SK-N-SH treated with all-trans-retinoic acid at 6 μM for 48 hours (cell line): ENCODE measurements at regions not wholly inside any gene's neighbourhood (a gene's known extent, or its start where the extent isn't known, plus 50 kb on each side); places are given as distances from the start of the nearest gene placed in this dataset.

Experiments used
- ATAC-seq: fragments of 200-7000 bp; cut with Tn5 transposase; 3 replicates; pipeline ENCODE4 v1.9.1; 2020; ENCODE audit warnings: mild to moderate bottlenecking, moderate library complexity
- ARNTL ChIP-seq: fragments of 450-650 bp; formaldehyde crosslinking; IDR thresholded peaks from 2 replicates; pipeline ENCODE4 v1.5.0; 2020; ENCODE audit warnings: low read depth, mild to moderate bottlenecking, moderate library complexity, borderline replicate concordance
- GLIS3 ChIP-seq: fragments of 250-450 bp; sonication (Bioruptor Pico); IDR thresholded peaks from 2 replicates; pipeline ENCODE4 v1.5.0; 2020; ENCODE audit warnings: mild to moderate bottlenecking, moderate library complexity
- ISL1 ChIP-seq: fragments of 250-450 bp; sonication (Bioruptor Pico); IDR thresholded peaks from 2 replicates; pipeline ENCODE4 v2.1.2; 2022; ENCODE audit warnings: mild to moderate bottlenecking, moderate library complexity
- PPARA ChIP-seq: fragments of 250-450 bp; sonication (Bioruptor Pico); IDR thresholded peaks from 2 replicates; pipeline ENCODE4 v1.5.0; 2020; ENCODE audit warnings: mild to moderate bottlenecking, borderline replicate concordance
- RARB ChIP-seq: fragments of 250-450 bp; sonication (Bioruptor Pico); IDR thresholded peaks from 2 replicates; pipeline ENCODE4 v1.8.0; 2021; ENCODE audit warnings: mild to moderate bottlenecking, moderate library complexity
- SNAI2 ChIP-seq: fragments of 250-450 bp; sonication (Bioruptor Pico); IDR thresholded peaks from 2 replicates; pipeline ENCODE4 v1.5.0; 2020; ENCODE audit warnings: mild to moderate bottlenecking, moderate library complexity
- TOX ChIP-seq: fragments of 250-450 bp; sonication (Bioruptor Pico); IDR thresholded peaks from 2 replicates; pipeline ENCODE4 v1.8.0; 2021; ENCODE audit warnings: mild to moderate bottlenecking, moderate library complexity, borderline replicate concordance
- ZC3H10 ChIP-seq: fragments of 250-450 bp; sonication (Bioruptor Pico); IDR thresholded peaks from 2 replicates; pipeline ENCODE4 v1.5.1; 2021; ENCODE audit warnings: mild to moderate bottlenecking, moderate library complexity
- ZFP3 ChIP-seq: fragments of 250-450 bp; sonication (Bioruptor Pico); IDR thresholded peaks from 2 replicates; pipeline ENCODE4 v1.5.0; 2020; ENCODE audit warnings: mild to moderate bottlenecking, moderate library complexity
- ZFP30 ChIP-seq: fragments of 450-650 bp; formaldehyde crosslinking; IDR thresholded peaks from 2 replicates; pipeline ENCODE4 v1.5.0; 2022; ENCODE audit warnings: mild to moderate bottlenecking, moderate library complexity
- ZNF70 ChIP-seq: fragments of 450-650 bp; formaldehyde crosslinking; IDR thresholded peaks from 2 replicates; pipeline ENCODE4 v1.5.0; 2020; ENCODE audit warnings: mild to moderate bottlenecking, moderate library complexity
- ZNF8 ChIP-seq: fragments of 450-650 bp; formaldehyde crosslinking; IDR thresholded peaks from 2 replicates; pipeline ENCODE4 v1.5.0; 2020; ENCODE audit warnings: mild to moderate bottlenecking, moderate library complexity
- TF ChIP-seq, protein P1 (sequence below): fragments of 250-450 bp; sonication (Bioruptor Pico); IDR thresholded peaks from 2 replicates; pipeline ENCODE4 v1.8.0; 2020; ENCODE audit warnings: mild to moderate bottlenecking, moderate library complexity, borderline replicate concordance
- TF ChIP-seq, protein P2 (sequence below): fragments of 250-450 bp; sonication (Bioruptor Pico); IDR thresholded peaks from 2 replicates; pipeline ENCODE4 v1.8.0; 2021; ENCODE audit warnings: low read depth, mild to moderate bottlenecking, moderate library complexity, borderline replicate concordance
- TF ChIP-seq, protein P3 (sequence below): fragments of 250-450 bp; sonication (Bioruptor Pico); IDR thresholded peaks from 2 replicates; pipeline ENCODE4 v1.5.1; 2021; ENCODE audit warnings: mild to moderate bottlenecking, moderate library complexity
- TF ChIP-seq, protein P4 (sequence below): fragments of 250-450 bp; sonication (Bioruptor Pico); IDR thresholded peaks from 2 replicates; pipeline ENCODE4 v1.5.0; 2020; ENCODE audit warnings: mild to moderate bottlenecking, moderate library complexity
- TF ChIP-seq, protein P5 (sequence below): fragments of 250-450 bp; sonication (Bioruptor Pico); IDR thresholded peaks from 2 replicates; pipeline ENCODE4 v1.5.1; 2020; ENCODE audit warnings: low read depth, mild to moderate bottlenecking, moderate library complexity

DNA sequence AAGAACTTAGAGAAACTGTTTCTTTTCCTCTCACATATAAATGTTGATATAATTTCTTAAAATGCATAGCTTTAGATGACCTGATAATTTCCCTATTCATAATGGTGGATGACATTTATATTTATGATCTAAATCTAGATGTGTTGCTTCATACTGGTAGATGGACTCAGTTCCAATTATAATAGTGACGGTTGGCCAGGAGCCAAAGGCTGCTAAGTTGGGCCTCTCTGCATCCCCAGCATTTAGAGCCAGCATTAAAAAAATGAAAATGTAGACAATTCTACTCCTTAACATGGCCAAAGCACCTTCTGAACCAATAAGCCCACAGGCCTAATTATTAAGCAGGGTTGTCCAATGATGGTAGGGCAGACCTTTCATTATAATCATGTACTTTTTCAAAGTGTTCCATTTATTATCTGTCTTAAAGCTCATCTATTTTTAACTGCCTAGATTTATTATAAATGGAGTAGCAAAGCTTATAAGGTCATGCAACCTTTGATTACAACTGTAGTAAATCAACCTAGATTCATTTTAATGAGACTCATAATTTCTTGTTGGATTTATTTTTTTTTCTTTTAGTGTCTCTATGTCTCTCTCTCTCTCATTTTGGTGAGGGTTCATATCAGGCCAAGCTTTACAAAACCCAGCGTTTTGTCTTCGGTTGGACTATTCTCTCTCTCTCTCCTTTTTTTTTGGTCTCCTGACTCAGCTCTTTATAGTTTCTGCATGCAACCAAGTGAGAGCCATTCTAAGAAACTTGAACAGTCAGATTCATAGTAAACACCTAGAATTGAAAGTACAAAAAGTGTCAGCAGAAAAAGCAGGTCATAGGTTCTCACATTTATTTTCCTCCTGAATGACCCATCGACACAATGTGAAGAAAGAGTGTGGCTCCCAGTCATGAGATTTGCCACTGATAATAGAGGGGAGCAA, 2016.1 kb upstream of the PIK3C3 start:
- ATAC-seq, result no peak
- TF ChIP-seq, protein P1, sequence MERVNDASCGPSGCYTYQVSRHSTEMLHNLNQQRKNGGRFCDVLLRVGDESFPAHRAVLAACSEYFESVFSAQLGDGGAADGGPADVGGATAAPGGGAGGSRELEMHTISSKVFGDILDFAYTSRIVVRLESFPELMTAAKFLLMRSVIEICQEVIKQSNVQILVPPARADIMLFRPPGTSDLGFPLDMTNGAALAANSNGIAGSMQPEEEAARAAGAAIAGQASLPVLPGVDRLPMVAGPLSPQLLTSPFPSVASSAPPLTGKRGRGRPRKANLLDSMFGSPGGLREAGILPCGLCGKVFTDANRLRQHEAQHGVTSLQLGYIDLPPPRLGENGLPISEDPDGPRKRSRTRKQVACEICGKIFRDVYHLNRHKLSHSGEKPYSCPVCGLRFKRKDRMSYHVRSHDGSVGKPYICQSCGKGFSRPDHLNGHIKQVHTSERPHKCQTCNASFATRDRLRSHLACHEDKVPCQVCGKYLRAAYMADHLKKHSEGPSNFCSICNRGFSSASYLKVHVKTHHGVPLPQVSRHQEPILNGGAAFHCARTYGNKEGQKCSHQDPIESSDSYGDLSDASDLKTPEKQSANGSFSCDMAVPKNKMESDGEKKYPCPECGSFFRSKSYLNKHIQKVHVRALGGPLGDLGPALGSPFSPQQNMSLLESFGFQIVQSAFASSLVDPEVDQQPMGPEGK, result no peak
- TF ChIP-seq ZC3H10 (no peak), RARB (CRISPR knock-in tag) (no peak)
- TF ChIP-seq, protein P2, sequence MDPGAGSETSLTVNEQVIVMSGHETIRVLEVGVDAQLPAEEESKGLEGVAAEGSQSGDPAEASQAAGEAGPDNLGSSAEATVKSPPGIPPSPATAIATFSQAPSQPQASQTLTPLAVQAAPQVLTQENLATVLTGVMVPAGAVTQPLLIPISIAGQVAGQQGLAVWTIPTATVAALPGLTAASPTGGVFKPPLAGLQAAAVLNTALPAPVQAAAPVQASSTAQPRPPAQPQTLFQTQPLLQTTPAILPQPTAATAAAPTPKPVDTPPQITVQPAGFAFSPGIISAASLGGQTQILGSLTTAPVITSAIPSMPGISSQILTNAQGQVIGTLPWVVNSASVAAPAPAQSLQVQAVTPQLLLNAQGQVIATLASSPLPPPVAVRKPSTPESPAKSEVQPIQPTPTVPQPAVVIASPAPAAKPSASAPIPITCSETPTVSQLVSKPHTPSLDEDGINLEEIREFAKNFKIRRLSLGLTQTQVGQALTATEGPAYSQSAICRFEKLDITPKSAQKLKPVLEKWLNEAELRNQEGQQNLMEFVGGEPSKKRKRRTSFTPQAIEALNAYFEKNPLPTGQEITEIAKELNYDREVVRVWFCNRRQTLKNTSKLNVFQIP, result no peak

DNA sequence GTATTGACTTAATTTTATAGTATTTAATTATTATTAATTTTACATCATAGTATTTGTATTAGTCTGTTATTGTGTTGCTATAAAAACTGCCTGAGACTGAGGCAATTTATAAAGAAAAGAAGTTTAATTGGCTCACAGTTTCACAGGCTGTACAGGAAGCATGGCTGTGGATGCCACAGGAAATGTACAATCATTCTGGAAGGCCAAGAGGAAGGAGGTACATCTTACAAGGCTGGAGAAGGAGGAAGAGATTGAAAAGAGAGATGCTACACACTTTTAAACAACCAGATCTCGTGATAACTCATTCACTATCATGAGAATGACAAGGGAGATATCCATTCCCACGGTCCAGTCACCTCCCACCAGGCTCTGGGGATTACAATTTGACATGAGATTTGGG, 2019.4 kb upstream of the PIK3C3 start:
- no peak for TF ChIP-seq SNAI2 (CRISPR knock-in tag)
- no peak for TF ChIP-seq ZNF8 (CRISPR knock-in tag)
- no peak for TF ChIP-seq ZC3H10
- ATAC-seq, result no peak

DNA sequence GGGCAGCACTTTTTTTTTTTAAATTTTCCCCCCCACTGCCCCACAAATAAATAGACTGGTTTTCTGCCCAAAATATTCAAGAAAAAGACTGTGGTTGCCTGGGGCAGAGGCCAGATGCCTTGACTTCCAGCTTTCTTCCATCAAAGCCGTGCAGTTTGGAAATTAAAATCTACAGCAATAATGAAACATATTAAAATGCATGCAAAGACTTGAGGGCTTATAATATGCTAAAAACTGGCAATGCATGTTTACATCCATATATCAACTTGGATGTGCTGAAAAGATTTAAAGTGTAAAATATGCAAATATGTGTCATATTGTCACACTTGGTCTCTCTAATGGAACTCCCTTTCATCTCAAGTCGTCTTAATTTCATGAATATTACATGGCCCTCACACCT, 2036.2 kb upstream of the PIK3C3 start:
- ATAC-seq, result no peak
- TF ChIP-seq ARNTL (CRISPR knock-in tag), result no peak

DNA sequence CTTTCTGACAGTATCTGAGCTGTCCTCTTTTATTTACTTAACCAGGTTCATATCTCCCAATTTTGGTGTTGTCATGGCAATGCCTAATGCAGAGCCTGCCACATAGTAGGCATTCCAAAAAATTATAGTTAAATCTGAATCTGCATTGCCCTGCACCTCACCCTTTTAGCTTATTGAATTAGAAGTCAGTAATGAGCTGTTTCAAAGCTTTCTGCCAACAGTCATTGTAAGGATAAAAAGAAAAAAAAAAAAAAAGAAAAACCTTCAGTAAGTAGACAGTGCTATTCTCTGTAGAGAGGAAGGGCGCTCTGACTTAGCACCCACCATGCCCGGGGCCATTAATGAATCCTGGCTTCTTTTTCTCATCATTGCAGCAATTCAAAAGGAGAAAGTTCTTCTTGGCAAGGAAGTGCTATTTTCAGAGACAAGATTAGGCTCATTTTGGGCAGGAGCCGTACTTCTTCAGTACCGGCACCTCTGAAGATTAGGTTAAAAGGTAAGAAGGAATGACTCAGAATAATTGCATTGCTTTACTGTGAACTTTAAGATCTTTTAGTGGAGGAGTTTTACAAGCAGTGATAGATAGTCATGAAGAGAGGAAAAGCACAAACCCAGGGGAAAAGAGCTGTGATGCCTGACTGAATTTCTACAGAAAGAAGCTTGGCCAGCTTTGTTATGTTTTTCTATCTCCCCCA, 2041.2 kb upstream of the PIK3C3 start:
- no peak for ATAC-seq
- TF ChIP-seq, protein P1, result no peak
- TF ChIP-seq ISL1 (CRISPR knock-in tag), result peak; percentile 53

DNA sequence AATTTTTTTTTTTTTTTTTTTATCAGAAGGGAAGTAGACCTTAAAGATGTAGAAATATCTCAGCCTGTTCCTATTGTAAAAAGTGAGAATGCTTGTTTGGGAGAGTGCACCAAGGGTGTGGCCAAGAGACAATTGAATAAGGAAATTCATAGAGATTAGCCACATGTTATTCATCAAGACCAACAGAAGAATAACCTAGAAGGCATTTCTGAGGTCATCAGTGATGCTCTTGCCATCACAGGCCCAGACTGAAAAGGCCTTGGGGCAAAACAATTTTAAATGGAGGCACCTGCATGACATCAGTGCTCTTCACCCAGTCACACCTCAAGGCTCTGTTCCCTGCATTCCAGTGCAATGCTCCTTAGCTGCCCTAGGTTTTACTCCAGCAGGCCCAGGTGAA, 2043.3 kb upstream of the PIK3C3 start:
- ATAC-seq, result no peak
- TF ChIP-seq ZNF70 (CRISPR knock-in tag) (no peak), ZFP30 (no peak), ZFP3 (CRISPR knock-in tag) (no peak), RARB (CRISPR knock-in tag) (no peak), TOX (CRISPR knock-in tag) (no peak), ZC3H10 (no peak), ARNTL (CRISPR knock-in tag) (no peak), GLIS3 (CRISPR knock-in tag) (no peak), PPARA (CRISPR knock-in tag) (no peak)
- TF ChIP-seq, protein P1, result no peak
- TF ChIP-seq, protein P3, sequence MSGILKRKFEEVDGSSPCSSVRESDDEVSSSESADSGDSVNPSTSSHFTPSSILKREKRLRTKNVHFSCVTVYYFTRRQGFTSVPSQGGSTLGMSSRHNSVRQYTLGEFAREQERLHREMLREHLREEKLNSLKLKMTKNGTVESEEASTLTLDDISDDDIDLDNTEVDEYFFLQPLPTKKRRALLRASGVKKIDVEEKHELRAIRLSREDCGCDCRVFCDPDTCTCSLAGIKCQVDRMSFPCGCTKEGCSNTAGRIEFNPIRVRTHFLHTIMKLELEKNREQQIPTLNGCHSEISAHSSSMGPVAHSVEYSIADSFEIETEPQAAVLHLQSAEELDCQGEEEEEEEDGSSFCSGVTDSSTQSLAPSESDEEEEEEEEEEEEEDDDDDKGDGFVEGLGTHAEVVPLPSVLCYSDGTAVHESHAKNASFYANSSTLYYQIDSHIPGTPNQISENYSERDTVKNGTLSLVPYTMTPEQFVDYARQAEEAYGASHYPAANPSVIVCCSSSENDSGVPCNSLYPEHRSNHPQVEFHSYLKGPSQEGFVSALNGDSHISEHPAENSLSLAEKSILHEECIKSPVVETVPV (CRISPR knock-in tag), result no peak
- TF ChIP-seq, protein P4, sequence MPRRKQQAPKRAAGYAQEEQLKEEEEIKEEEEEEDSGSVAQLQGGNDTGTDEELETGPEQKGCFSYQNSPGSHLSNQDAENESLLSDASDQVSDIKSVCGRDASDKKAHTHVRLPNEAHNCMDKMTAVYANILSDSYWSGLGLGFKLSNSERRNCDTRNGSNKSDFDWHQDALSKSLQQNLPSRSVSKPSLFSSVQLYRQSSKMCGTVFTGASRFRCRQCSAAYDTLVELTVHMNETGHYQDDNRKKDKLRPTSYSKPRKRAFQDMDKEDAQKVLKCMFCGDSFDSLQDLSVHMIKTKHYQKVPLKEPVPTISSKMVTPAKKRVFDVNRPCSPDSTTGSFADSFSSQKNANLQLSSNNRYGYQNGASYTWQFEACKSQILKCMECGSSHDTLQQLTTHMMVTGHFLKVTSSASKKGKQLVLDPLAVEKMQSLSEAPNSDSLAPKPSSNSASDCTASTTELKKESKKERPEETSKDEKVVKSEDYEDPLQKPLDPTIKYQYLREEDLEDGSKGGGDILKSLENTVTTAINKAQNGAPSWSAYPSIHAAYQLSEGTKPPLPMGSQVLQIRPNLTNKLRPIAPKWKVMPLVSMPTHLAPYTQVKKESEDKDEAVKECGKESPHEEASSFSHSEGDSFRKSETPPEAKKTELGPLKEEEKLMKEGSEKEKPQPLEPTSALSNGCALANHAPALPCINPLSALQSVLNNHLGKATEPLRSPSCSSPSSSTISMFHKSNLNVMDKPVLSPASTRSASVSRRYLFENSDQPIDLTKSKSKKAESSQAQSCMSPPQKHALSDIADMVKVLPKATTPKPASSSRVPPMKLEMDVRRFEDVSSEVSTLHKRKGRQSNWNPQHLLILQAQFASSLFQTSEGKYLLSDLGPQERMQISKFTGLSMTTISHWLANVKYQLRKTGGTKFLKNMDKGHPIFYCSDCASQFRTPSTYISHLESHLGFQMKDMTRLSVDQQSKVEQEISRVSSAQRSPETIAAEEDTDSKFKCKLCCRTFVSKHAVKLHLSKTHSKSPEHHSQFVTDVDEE (CRISPR knock-in tag), result no peak
- TF ChIP-seq, protein P5, sequence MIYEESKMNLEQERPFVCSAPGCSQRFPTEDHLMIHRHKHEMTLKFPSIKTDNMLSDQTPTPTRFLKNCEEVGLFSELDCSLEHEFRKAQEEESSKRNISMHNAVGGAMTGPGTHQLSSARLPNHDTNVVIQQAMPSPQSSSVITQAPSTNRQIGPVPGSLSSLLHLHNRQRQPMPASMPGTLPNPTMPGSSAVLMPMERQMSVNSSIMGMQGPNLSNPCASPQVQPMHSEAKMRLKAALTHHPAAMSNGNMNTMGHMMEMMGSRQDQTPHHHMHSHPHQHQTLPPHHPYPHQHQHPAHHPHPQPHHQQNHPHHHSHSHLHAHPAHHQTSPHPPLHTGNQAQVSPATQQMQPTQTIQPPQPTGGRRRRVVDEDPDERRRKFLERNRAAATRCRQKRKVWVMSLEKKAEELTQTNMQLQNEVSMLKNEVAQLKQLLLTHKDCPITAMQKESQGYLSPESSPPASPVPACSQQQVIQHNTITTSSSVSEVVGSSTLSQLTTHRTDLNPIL (CRISPR knock-in tag), result no peak
- TF ChIP-seq, protein P2, result no peak
